HG03097 (cell line): ENCODE measurements at regions not wholly inside any gene's neighbourhood (a gene's known extent, or its start where the extent isn't known, plus 50 kb on each side); places are given as distances from the start of the nearest gene placed in this dataset.

Experiments
- ATAC-seq: cut with Tn5 transposase; IDR thresholded peaks from one replicate; pipeline ENCODE4 v1.9.1; 2021; ENCODE audit not compliant: unreplicated experiment, low FRiP score

DNA sequence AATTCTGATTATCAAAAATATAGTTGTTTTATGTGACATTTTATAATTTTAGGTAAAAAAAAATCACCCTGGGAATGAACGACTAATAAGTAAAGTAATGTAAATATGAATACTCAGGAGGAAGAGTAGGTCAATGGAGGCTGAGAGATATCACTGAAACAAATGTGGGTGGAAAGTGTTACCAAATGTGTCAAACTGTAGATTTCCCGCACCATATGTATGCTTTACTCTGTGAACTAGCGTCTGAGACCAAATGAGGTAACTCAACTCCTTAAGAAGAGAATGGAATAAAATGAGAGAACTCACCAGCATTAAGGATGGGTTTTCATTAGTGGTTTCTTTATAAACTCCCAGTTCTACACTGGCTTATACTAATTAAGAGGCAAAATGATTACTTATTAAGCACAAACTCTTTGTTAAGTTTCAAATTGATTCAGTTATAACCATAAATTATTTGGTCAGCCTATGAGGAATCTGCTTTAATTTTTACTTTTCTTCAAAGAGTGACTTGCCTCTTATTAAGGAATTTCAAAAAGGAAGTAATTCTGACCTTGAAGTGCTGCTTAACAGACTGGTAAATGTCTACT, 784.7 kb upstream of the GJE1 start:
- no peak for ATAC-seq

DNA sequence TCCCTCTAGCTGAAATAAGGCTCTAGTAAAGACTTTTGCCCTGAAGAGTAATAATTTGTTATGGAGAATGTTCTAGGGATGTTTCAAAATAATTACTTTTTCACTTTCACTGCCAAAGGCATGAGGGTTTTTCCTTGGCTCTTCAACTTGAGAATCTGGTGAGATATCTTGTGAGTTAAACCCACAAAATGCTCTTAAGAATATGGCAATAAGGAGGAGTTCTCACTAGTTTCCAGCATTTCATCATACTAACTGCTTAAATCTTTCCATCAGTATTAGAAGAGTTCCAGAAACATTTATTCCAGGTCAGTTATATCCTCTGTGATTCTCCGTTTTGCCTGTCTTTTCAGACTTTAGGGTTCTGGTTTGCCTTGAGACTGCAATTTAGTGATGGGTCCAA, 785.6 kb upstream of the GJE1 start:
- no peak for ATAC-seq

DNA sequence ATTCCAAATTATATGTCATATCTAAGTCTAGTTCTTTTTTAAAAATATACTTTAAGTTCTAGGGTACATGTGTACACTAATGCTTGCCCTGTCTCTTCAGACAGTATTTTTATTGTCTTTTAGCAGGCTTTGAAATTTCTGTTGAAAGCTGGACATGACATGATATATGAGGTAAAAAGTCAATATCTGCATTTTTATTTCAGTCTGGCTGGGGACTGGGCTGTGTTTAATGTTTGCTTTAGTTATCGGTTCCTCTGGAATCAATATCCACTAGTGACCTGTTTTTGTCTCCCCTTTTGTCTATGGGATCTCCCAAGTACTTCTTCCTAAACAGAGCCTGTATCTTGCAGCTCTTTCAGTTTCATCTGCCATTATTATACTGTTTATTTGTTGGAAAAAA, 786.2 kb upstream of the GJE1 start:
- no peak for ATAC-seq

DNA sequence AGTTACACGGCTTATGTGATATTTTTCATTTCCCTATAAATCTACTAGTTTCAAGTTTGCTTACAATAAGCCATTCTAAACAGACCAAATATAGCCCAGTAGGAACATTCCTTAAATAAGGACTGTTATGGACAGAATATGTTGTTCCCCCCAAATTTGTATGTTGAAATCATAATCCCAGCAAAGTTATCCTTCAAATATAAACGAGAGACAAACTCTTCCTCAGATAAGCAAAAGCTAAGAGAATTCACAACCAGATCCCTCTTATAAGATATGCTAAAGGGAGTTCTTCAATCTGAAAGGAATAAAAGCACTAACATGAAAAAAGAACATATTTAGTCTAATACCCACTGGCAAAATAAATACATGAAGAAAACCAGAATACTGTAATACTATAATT, 795.5 kb upstream of the GJE1 start:
- ATAC-seq: no peak

DNA sequence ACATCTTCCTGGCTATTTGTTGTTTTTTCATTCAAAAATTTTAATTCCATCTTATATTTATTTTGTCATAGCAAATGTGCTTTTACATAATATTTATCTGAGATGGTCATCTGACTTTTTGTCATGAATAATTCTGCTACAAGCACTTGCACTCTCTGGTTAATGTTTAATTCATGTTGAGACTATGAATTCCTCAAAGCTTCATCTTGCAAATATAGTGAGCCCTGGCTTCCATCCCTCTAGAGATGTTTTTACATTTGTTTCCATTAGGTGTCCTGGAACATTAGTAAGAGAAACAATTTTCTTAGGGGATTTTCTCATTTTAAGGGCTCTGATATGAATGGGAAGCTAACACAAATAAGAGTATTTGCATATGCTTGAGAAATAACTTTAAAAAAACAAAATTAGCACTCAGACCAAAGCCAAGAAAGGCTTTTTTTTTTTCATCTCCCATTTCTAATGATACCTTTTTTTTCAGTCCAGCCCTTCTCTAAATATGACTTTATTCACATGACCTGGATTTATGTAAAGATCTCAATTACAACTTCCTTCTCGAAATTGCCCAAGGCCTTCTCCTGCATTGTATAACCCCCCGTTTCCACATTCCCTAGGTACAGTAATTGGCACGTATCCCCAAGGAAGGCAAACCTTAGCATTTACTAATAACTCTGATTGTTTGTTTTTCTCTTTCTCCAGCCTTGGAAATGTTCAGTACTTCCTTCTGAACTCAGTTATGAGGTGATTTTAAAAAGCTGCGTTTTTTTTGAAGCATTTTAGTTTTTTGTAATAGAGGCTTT, 797.0 kb upstream of the GJE1 start:
- no peak for ATAC-seq

DNA sequence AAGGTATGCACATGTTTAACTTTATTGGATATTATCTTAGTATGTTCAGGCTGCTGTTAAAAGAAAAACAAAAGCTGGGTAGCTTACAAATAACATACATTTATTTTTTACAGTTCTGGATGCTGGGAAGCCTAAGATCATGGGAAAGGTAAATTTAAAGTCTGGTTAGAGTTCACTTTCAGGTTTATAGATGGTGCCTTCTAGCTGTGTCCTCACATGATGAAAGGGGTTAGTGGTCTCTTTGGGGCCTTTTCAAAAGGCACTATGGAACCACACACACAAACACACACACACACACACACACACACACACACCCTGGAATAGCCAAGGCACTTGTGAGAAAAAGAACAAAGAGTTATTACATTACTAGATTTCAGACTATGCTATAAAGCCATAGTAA, 805.8 kb upstream of the GJE1 start:
- no peak for ATAC-seq

DNA sequence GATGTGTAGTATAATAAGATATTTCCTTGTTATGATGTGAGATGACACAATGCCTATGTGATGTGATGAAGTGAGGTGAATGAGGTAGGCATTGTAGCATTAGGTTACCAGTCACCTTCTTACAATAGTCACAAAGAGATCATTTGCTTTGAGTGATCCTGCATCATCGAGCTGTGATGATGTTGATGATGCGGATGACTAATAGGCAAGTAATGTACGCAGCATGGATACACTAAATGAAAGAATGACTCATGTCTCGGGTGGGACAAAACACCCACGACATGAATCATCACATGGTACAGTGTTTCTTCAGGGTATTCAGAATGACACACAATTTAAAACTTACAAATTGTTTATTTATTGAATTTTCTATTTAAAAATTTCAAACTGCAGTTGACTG, 806.3 kb upstream of the GJE1 start:
- ATAC-seq: no peak

DNA sequence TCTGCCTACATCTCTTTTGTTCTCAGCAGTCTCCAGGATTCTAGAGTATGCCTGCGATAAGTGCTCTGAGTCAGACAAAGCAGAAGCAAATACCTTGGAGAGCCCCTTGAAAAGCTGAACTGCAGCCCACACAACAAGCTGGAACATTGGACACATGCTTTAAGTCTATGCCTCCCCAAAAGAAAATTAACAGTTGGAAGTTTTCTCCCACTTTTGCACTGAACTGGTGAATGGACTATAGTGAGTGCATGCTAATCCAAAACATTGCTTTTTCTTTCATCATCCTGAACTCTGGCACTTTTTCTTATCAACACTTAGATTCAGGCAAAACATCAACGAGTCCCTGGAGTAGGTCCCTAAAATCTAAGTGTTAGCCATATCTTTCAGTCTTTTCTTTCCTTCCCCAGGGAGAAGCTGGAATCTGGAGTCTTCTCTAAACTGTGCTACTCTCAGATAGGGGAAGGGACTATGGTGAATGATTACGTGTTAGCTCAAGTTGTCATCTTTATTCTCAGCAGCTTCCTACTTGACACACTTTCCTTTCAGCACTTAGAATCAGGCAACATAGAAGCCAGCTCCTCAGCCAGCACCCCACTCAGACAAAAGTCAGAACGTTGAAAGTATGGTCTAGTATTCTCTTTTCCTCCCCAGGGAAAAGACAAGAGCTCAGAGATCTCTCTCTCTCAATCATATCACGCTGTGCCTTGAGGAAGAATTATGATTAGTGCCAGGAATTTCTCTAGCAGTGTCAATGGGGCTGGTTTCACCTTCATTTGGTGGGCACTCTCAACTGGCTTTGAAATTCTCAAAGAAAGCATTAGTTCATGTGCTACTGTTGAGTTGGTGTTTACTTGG, 811.0 kb upstream of the GJE1 start:
- no peak for ATAC-seq

DNA sequence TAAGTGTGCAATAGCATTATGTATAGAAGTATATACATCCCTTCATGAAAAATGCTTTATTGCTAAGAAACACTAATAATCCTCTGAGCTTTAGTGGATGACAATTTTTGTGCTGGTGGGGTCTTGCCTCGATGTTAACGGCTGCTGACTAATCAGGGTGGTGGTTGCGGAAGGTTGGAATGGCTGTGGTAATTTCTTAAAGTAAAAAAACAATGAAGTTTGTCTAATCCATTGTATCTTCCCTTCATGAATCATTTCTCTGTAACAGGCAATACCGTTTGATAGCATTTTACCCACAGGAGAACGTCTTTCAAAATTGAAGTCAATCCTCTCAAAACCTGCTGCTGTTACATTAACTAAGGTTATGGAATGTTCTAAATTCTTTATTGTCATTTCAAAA, 816.5 kb upstream of the GJE1 start:
- ATAC-seq: no peak

DNA sequence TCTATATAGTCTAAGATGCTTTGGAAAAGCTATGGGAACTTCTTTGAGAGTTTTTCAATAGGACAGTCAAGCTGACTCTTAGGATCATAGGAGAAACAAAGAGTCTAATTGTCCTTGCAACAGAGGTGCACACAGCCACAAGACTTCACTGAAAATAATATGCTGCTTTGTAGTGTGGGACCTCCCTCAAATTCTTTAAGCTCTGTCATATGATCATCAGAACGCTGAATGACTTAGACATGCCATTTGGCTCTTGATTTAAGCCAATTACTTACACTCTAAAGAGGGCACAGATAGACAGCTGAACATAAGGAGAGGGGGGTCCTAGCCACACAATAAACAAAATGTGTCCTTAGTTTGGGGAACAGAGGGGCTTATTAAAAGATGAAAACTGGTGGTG, 818.7 kb upstream of the GJE1 start:
- ATAC-seq: no peak

DNA sequence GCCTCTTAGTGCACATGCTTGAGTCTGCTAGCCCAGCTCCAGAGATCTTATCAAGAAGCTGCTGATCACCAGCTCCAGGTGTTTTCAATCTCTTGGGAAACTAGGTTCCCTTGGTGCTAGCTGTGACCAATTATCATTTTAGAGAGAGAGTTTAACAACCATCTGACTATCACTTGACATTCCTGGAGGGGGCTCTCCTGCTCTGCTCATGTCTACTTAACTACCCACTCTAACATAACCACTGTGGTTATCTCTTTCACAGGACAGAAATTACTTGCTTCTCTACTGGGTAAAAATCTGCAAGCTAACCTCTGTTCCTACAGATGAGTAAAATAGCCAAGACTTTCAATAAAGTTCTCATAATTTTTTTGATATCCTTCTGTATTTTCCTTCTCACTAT, 823.4 kb upstream of the GJE1 start:
- ATAC-seq: no peak

DNA sequence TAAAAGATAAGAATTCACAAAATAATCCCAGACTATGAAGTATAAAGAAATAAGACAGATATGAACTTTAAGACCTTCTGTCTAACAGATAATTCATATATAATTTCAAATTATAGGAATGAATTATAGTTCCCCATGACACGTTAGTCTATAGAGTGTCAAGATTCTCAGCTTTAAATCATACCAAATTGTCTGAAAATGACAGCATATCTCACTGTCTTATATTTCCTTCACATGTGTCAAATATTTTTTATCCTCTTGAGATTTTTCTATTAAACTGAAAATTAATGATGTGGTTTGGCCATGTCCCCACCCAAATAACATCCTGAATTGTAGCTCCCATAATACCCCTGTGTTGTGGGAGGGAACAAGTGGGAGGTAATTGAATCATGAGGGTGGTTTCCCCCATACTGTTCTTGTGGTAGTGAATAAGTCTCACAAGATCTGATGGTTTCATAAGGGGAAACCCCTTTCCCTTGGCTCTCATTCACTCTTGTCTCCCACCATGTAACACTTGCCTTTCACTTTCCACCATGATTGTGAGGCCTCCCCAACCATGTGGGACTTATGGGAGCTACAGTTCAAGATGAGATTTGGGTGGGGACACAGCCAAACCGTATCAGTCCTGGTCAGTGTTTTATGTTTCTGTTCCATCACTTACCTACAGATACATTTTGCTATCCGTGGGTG, 825.3 kb upstream of the GJE1 start:
- ATAC-seq: no peak

DNA sequence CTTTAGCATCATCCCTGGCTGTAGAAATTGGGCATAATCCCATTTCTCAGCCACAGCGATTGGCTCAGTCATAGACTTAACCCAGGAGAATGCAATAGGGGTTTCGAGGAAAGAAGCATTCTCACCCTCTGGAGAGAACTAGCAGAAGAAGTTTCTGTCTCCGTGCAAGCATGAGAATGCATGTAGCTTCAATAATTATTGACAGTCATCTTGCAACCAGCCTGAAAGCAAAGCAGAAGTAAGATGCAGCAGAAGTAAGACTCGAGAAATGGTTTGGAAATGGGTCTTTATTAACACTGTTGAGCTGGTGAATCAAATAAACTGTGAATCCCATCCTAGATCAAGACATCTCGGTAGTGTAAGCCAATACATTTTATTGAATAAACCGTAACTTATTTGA, 828.8 kb upstream of the GJE1 start:
- no peak for ATAC-seq

DNA sequence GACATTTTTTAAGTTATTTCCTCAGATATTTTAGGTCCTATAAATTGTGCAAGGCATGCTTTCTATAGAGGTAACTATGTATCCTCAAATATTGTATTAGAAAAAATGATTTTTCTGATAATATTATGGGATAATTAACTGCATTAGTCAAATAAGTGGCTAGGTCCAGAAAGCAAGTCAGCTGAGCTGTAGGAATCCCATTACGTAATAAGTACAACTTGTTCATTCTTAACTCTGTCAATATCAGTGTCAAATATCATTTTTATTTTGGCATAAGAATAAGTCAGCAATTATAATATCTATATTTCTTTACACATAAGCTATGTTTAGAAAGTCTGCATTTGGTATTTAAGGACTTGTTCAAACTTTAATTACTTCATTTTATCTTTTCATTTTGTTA, 830.9 kb upstream of the GJE1 start:
- ATAC-seq: no peak

DNA sequence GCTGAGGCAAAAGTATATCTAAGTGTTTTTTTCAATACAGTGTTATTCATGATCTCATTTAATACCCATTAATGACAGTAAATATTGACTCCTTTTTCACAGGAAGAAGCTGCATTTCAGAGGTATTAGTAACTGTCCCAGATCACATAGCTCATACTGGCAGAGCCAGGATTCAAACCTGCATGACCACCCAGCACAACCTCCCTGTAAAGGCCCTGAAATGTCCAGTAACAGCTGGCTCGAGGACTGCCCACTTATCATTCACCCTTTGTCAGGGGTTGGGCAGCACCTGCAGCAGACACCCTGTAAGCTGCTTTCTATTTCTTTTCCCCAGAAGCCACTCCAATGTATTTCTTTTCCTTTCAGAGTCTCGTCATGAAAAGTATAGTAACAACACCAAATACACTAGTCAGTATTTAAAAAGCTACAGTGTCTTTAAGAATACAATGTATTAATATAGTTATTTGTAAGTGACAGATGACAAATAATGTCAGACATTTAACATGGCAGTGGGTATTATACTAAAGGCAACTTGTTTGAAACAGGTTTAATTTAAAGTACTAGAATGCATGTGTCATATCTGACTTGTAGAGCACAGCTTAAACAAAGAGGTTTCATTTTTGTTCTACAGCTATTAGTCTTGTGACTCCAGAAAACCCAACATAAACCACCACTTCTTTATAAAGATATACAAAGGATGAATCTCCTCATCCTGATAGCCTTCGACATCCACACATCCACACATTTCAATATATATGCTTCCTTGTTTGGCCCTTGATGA, 841.6 kb upstream of the GJE1 start:
- ATAC-seq: no peak

DNA sequence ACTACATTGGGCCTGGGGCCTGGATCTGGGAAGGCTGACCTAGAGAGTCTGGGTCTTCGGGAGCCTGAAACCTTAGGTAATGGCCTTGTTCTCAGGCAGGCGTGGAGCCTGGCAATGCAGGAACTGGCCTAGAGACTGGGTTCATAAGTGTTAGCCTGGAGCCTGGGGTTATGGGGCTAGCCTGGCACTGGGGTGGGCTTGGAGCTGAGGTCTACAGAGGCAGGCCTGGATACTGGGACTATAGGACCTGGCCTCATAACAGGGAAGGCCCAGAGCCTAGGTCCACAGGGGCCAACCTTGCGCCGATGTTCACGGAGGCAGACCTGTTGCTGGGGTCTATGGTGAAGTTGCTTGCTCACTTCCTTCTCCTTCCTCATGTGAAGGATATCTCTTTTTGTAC, 843.8 kb upstream of the GJE1 start:
- no peak for ATAC-seq

DNA sequence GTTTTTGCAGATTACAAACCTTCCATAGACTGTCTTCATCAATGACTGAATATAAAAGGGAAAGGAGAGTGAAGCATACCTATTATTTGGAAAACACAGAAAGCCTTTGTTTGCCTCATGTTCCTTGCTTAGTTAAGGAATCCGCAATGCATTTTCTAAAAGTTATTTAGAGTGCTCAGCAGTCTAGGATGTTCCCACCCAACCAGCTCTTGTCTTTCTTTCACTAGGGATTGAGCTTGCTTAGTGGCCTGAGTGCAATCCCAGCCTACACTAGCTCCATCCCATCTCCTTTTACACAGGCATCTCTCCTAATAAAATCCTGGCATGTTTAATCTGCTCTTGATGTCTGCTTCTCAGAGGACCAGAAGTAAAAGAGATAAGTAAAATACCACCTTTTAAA, 850.5 kb upstream of the GJE1 start:
- no peak for ATAC-seq

DNA sequence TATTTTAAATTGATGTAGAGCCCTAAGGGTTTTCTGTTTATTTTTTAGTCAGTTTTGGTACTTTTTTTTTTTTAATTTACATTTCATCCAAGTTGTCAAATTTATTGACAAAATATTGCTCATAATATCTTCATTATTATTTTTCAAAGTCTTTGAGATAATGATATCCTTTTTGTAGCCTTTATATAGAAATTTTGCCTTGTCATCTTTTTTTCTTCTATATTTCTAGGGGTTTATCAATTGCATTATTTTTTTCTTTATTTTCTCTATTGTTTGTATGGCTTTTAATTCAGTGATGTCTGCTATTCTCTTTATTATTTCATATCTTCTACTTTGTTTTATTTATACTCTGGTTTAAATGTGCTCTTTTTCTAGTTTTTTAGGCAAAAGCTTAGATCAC, 863.0 kb upstream of the GJE1 start:
- no peak for ATAC-seq

DNA sequence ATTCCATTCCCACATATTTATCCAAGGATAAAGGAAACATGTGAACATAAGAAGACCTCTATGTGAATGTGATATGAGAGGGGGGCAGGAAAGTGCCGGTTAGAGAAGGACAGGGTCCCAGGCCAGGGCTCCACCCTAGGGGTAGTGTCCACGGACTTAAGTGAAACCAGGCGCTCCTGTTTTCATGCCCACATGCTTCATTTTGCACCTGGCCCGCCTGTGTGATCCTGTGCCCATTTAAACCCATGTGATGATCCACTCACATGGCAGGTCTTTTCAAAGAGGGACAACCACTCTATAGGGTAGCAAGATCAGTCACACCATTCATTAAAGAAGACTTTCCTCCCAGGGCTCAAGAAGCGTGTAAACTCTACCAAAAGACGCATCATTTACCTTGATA, 865.3 kb upstream of the GJE1 start:
- no peak for ATAC-seq
